Panc1 (cell line): ENCODE measurements at regions not wholly inside any gene's neighbourhood (a gene's known extent, or its start where the extent isn't known, plus 50 kb on each side); places are given as distances from the start of the nearest gene placed in this dataset.

ENCODE experiments used
- ATAC-seq: fragments of 200-7000 bp; cut with Tn5 transposase; 2 replicates; pipeline ENCODE4 v1.9.1; 2020; ENCODE audit warnings: mild to moderate bottlenecking, moderate library complexity
- BruUV-seq: library from RNA; stranded (reverse); fragments of 400-500 nt; replicated peaks from 2 replicates; lab custom pipeline; 2021; lab: Mats Ljungman, UMichigan
- CTCF ChIA-PET: fragments of 300-600 bp; sonication (Branson Sonifier 250); formaldehyde crosslinking; loops from one replicate; lab custom pipeline; 2022; ENCODE audit warnings: antibody characterized with exemption; lab: Charles Lee
- POLR2A ChIA-PET: fragments of 300-600 bp; sonication (Branson Sonifier 250); formaldehyde crosslinking; loops from one replicate; lab custom pipeline; 2022; ENCODE audit warnings: antibody characterized with exemption; lab: Charles Lee
- DNase-seq: peaks from one replicate; pipeline ENCODE4 v3.0.0-alpha.2; 2010; ENCODE audit warnings: low read depth, low spot score
- H3K27ac ChIP-seq: 2 replicates; pipeline ENCODE4 v1.5.1; 2011; ENCODE audit warnings: mild to moderate bottlenecking, low read length, inconsistent platforms
- H3K27me3 ChIP-seq: fragments of 200-500 bp; sonication (Bioruptor generic); 2 replicates; pipeline ENCODE4 v1.6.0; 2014; ENCODE audit warnings: low read length, inconsistent platforms; ENCODE audit not compliant: control insufficient read depth, insufficient read depth
- H3K36me3 ChIP-seq: fragments of 200-500 bp; sonication (Bioruptor generic); 2 replicates; pipeline ENCODE4 v1.5.1; 2014; ENCODE audit warnings: inconsistent platforms, mild to moderate bottlenecking, low read length, moderate library complexity; ENCODE audit not compliant: control insufficient read depth, insufficient read depth
- H3K4me1 ChIP-seq: 2 replicates; pipeline ENCODE4 v1.5.1; 2011; ENCODE audit warnings: inconsistent platforms, mild to moderate bottlenecking, low read length, moderate library complexity; ENCODE audit not compliant: control insufficient read depth, insufficient read depth
- H3K4me3 ChIP-seq, 2 experiments: 2 replicates each; pipeline ENCODE4 v1.5.1; 2011 to 2012; ENCODE audit warnings: low read depth in 2 of 2, low read length in 2 of 2, mild to moderate bottlenecking in 2 of 2, inconsistent platforms in 1 of 2, moderate library complexity in 1 of 2
- H3K9me3 ChIP-seq: fragments of 200-500 bp; sonication (Bioruptor generic); 2 replicates; pipeline ENCODE4 v1.5.1; 2014; ENCODE audit warnings: low read depth, mild to moderate bottlenecking, inconsistent platforms, low read length, moderate library complexity; ENCODE audit not compliant: control insufficient read depth, insufficient read depth
- POLR2AphosphoS5 ChIP-seq: IDR thresholded peaks from 2 replicates; pipeline ENCODE4 v1.6.1; 2012; ENCODE audit warnings: mild to moderate bottlenecking, low read depth, low read length, moderate library complexity
- SIN3A ChIP-seq: IDR thresholded peaks from 2 replicates; pipeline ENCODE4 v1.6.1; 2012; ENCODE audit warnings: low read depth, mild to moderate bottlenecking, low read length, moderate library complexity, borderline replicate concordance; ENCODE audit not compliant: insufficient read depth
- TCF7L2 ChIP-seq: IDR thresholded peaks from 2 replicates; pipeline ENCODE4 v1.6.1; 2011; ENCODE audit warnings: mild to moderate bottlenecking, low read depth, low read length, inconsistent platforms
- in situ Hi-C: cut with HindIII; loops from 2 replicates; pipeline ENCODE4 v1.10.0; 2016; ENCODE audit warnings: low sequenced_read_pairs, low pct_unique_long_range_greater_than_20kb
- intact Hi-C: fragments of 100-400 bp; cut with micrococcal nuclease; formaldehyde crosslinking; loops from one replicate; pipeline ENCODE4 v1.10.0; 2022; ENCODE audit not compliant: unreplicated experiment
- TF ChIP-seq, protein P1 (sequence below), 2 experiments: IDR thresholded peaks; 2 replicates each; pipeline ENCODE4 v1.6.1; 2011 to 2012; ENCODE audit warnings: low read depth in 2 of 2, control low read depth in 1 of 2, low read length in 1 of 2, mild to moderate bottlenecking in 1 of 2, moderate library complexity in 1 of 2; ENCODE audit not compliant: insufficient read depth in 1 of 2
- TF ChIP-seq, protein P2 (sequence below): fragments of 450-650 bp; IDR thresholded peaks from 2 replicates; pipeline ENCODE4 v1.5.1; 2017; ENCODE audit warnings: mild to moderate bottlenecking

DNA sequence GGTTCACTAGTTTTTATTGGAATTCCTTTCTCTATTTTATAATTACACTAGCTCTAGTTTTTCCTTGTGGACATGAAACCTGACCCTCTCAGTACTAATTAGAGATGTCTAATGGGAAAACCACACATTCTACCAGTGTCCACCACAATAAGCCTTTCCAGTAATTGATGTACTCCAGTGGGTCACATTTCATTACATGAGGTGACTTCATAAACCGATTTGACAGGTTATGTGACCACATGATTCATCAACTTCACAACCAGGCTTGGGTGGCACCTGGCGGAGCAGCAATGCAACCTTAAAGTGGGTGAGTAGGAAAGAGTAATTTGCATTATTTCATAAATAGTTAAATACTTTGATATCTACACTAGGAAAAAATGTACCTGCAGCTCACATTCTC, 284.2 kb upstream of the ADAMTS16 start:
- H3K27ac ChIP-seq, result no peak overlapping the region
- H3K4me3 ChIP-seq, result no peak overlapping the region
- H3K27me3 ChIP-seq, result no peaks in the 10 kb centered on the region
- DNase-seq (no peak), ATAC-seq (no peak)
- in situ Hi-C loops (no loop called here), intact Hi-C loops (no loop called here)
- H3K36me3 ChIP-seq, result no peaks in the 10 kb centered on the region
- ChIA-PET CTCF (no interaction called here), POLR2A (no interaction called here)
- no TSS peak for BruUV-seq
- no peak for TF ChIP-seq TCF7L2
- TF ChIP-seq SIN3A, result no peak
- no peaks in the 10 kb centered on the region for H3K9me3 ChIP-seq
- no peaks in the 10 kb centered on the region for H3K4me1 ChIP-seq

DNA sequence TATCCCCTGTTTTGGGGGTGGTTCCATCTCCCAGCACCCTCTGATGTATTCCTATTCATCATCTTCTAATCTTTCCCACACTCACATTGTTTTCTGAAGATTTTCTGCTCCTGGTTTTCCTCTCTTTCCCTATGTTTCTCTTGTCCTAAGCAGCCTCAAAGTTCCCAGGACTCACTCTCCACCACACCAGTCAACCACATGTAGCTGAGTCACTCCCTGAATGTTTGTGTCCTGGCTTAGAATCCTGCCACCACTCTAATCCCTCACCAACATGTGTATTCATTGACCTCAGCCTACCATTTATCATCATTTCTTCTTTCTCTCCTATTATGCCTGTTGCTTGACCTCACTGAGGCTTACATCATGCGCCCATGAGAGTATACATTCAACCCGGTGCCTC, 282.4 kb upstream of the ADAMTS16 start:
- BruUV-seq, result no TSS peak
- no peaks in the 10 kb centered on the region for H3K9me3 ChIP-seq
- intact Hi-C loops (no loop called here), in situ Hi-C loops (no loop called here)
- POLR2A ChIA-PET, result no interaction called here
- H3K4me3 ChIP-seq, result no peak overlapping the region
- DNase-seq (no peak), ATAC-seq (no peak)
- H3K36me3 ChIP-seq, result no peaks in the 10 kb centered on the region
- CTCF ChIA-PET, result no interaction called here
- TF ChIP-seq, protein P1, sequence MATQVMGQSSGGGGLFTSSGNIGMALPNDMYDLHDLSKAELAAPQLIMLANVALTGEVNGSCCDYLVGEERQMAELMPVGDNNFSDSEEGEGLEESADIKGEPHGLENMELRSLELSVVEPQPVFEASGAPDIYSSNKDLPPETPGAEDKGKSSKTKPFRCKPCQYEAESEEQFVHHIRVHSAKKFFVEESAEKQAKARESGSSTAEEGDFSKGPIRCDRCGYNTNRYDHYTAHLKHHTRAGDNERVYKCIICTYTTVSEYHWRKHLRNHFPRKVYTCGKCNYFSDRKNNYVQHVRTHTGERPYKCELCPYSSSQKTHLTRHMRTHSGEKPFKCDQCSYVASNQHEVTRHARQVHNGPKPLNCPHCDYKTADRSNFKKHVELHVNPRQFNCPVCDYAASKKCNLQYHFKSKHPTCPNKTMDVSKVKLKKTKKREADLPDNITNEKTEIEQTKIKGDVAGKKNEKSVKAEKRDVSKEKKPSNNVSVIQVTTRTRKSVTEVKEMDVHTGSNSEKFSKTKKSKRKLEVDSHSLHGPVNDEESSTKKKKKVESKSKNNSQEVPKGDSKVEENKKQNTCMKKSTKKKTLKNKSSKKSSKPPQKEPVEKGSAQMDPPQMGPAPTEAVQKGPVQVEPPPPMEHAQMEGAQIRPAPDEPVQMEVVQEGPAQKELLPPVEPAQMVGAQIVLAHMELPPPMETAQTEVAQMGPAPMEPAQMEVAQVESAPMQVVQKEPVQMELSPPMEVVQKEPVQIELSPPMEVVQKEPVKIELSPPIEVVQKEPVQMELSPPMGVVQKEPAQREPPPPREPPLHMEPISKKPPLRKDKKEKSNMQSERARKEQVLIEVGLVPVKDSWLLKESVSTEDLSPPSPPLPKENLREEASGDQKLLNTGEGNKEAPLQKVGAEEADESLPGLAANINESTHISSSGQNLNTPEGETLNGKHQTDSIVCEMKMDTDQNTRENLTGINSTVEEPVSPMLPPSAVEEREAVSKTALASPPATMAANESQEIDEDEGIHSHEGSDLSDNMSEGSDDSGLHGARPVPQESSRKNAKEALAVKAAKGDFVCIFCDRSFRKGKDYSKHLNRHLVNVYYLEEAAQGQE (IDR thresholded peaks at IDR 0.05; ENCODE audit: insufficient read depth in 1 of 2, low read depth in 2 of 2, low read length in 1 of 2), result no peak
- TF ChIP-seq POLR2AphosphoS5 (no peak), SIN3A (no peak), TCF7L2 (no peak)
- TF ChIP-seq, protein P2, sequence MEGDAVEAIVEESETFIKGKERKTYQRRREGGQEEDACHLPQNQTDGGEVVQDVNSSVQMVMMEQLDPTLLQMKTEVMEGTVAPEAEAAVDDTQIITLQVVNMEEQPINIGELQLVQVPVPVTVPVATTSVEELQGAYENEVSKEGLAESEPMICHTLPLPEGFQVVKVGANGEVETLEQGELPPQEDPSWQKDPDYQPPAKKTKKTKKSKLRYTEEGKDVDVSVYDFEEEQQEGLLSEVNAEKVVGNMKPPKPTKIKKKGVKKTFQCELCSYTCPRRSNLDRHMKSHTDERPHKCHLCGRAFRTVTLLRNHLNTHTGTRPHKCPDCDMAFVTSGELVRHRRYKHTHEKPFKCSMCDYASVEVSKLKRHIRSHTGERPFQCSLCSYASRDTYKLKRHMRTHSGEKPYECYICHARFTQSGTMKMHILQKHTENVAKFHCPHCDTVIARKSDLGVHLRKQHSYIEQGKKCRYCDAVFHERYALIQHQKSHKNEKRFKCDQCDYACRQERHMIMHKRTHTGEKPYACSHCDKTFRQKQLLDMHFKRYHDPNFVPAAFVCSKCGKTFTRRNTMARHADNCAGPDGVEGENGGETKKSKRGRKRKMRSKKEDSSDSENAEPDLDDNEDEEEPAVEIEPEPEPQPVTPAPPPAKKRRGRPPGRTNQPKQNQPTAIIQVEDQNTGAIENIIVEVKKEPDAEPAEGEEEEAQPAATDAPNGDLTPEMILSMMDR, result no peak
- no peaks in the 10 kb centered on the region for H3K4me1 ChIP-seq
- H3K27ac ChIP-seq, result no peak overlapping the region
- H3K27me3 ChIP-seq, result no peaks in the 10 kb centered on the region

DNA sequence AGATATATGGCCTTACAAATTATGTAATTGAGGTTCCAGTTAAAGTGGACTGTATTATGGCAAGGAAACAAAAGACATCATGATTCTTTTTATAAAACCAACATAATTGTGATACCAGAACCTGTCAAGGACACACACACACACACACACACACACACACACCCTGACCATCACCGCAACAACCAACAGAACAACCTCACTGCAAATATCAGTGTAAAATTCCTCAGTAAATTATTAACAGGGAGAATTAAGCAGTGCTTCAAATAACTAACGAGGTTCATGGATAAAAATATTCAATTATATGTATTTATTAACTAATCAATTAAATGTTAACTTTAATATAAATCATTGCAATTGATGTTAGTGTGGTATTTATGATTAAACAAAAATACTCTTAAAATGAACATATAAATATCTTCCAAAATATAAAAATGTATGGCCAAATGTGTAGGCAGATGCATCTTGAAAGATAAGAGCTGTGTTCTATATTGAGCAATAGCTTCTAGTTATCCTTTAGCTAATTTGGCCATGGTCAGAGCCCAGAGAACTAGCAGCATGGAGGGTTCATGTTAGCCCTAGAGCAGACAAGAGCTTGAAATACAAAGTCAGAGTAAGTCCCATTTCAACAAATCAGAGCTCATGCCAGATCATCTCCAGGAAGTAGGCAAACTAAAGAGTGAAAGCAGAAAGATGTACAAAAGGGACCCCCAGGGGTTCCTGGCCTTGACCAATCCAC, 280.5 kb upstream of the ADAMTS16 start:
- no peak for ATAC-seq
- H3K4me3 ChIP-seq, result no peak overlapping the region
- intact Hi-C loops, result loop anchor here (10.0 kb wide), 1 partner anchor 345 kb away; no protein-coding TSS in a partner anchor
- H3K4me1 ChIP-seq, result no peaks in the 10 kb centered on the region
- H3K36me3 ChIP-seq, result no peaks in the 10 kb centered on the region
- no peaks in the 10 kb centered on the region for H3K9me3 ChIP-seq
- no peak for DNase-seq
- BruUV-seq, result no TSS peak
- no peaks in the 10 kb centered on the region for H3K27me3 ChIP-seq
- TF ChIP-seq, protein P1 (IDR thresholded peaks at IDR 0.05; ENCODE audit: insufficient read depth in 1 of 2, low read depth in 2 of 2, low read length in 1 of 2), result no peak
- TF ChIP-seq TCF7L2 (no peak), SIN3A (no peak), POLR2AphosphoS5 (no peak)
- TF ChIP-seq, protein P2, result no peak
- POLR2A ChIA-PET, result interaction anchor here (0.7 kb wide), 1 partner anchor 730 kb away, joined by 6 read pairs; no protein-coding TSS in a partner anchor
- H3K27ac ChIP-seq, result no peak overlapping the region
- CTCF ChIA-PET, result no interaction called here
- in situ Hi-C loops, result no loop called here
